GM18873 (cell line): ENCODE measurements at regions not wholly inside any gene's neighbourhood (a gene's known extent, or its start where the extent isn't known, plus 50 kb on each side); places are given as distances from the start of the nearest gene placed in this dataset.

Experiments used
- ATAC-seq: cut with Tn5 transposase; IDR thresholded peaks from one replicate; pipeline ENCODE4 v1.9.1; 2021; ENCODE audit warnings: mild to moderate bottlenecking, moderate library complexity, moderate number of reproducible peaks; ENCODE audit not compliant: unreplicated experiment, low FRiP score

DNA sequence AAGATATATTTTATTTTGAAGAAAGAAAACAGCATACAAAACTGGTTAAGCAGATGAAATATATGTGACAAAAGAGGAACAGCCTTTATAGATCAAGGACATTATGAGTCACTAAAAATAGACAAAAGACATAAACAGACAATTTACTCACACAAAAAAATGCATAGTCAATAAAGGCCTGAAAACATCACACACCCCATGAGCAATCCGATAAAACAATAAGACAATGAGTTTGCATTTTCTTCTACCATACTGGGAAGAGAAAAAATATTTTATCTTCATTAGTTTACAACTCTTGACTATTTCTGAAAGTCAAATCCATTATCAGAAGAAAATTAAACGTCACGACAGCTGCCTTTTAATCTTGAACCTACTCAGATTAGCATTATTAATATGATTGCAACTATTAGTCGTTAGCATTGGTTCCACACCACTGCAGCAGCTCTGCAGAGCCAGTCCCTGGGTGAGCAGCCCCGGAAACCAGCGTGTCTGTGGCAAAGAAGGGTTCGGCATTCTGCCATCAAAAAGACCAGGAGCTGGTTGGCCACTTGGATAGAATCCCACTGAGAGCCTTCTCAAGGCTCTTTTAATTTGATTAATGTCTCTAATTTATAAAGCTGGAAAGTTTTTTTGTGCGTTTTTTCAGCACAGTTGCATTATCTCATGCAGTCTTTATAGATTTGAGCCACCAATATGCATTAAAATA lies 305.4 kb upstream of the SHH start:
- ATAC-seq, result no peak

DNA sequence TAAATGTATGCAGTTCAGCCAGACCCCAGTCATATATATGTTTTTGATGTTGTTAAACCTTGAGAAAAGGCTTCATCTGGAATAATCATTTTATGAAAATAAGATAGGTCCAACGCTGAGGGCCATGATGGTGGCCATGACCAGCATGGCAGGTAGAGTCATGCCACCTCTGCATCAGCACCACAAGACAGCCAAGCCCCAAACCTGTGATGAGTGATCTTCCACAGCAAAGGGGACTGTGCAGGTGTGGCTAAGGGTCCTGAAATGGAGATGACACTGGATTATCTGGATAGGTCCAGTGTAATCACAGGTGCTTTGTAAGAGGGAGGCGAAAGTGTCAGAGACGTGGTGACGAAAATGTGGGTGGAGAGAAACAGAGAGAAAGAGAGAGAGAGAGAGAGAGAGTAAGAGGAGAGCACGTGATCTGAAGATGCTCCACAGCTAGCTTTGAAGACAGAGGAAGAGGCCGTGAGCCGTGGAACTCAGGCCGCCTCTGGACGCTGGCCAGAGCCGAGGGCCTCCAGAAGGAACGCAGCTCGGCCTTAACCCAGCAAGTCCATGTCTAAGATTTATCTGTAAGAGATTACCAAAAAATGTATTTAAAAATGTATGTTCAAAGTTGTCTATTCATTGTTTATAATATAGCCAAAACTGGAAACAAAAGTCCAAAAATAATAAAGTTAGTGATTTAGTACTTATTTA lies 304.4 kb upstream of the SHH start:
- no peak for ATAC-seq

DNA sequence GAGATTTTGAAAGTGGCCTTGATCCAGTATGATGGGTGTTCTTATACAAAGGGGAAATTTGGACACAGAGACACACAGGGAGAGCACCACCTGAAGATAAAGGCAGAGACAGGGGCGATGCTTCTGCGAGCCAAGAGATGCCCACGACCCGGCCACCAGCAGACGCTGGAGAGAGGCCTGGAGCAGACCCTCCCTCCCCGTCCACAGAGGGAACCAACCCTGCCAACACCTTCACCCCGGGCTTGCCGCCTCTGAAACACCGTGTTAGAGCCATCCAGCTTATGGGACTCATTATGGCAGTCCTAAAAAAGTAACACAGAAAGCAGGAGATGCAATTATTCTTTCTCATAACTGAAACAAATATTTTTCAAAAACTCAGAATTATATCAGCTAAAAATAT lies 303.3 kb upstream of the SHH start:
- ATAC-seq, result no peak

DNA sequence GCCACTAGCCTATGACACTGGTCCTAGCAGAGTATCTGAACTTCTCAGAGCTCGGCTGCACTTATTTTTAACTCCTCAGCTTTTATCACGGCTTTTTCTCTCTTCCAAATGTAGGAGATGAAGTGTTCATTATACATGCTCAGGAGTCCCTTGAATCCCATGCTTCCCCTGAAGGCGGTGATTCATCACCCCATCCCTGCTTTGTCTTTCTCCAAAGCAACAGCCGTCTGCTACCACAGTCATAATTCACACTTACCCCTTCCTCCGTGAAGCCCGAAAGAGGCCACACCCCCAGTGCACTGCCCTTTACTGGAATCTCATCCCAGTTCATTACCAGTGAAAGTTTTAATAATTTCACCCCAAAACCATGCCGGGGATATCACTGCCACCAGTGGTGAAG lies 301.5 kb upstream of the SHH start:
- ATAC-seq, result no peak

DNA sequence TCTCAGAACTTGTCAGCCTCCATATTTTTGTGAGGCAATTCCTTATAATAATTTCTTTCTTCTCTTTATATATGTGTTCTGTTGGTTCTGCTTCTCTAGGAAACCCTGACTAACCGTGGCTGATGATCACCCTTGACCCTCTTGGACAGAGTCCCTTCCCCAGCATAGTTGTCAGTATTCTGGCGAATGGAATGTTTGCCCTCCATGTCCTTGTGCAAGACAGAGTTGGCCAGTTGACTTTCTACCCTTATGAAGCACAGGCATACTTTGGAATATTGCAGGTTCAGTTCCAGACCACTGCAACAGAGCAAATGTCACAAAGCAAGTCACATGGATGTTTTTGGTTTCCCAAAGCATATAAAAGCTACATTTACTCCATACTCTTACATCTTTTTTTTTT lies 297.7 kb upstream of the SHH start:
- no peak for ATAC-seq

DNA sequence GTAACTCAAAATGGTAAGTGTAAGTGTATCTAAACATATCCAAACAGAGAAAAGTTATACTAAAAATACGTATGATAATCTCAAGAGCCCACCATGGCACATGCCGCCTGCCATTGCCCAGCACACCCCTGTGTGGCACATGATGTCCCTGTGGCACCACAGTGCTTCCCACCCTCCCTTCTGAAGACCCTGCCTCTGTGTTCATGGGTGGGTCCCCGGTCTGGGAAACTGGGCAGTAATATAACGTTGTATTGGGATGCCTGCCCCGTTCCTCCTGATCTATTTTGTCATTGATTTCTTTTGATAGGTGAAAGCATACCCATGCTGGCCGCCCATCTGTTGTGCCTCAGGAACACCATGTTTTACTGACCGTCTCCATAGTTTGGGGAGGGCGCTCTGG lies 296.8 kb upstream of the SHH start:
- no peak for ATAC-seq

DNA sequence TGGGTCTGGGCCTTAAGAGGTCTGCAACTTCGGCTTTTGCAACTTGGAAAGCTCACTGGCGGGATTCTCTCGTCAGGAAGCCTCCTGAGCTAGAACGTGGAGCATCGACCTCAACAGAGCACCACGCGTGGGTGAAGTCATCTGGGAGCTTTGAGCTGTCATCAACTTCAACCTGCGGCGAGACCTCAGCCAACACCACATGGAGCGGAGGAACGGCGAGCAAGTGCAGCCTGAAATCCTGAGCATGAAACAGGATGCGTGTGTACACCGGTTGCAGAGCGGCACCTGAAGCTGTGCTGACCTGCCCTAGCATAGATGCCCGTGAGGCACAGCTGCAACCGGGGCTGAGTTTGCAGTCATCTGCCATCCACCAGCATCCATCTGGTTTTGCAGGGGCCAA lies 295.7 kb upstream of the SHH start:
- ATAC-seq, result no peak

DNA sequence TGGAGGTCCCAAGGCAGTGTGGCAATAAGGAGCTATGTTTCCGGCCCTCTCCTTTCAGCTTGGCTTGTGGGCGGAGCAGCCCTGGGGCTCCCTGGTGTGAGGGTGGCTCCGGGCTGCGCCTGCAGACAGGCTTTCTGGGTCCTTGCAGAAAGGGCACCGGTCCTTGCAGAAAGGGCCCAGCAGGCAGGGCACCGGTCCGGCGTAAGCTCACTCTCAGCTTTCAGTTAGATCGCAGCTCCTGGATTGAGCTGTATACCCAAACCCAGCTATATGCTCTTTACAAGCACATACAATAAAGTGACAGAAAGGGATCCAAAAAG lies 293.8 kb upstream of the SHH start:
- ATAC-seq, result no peak

DNA sequence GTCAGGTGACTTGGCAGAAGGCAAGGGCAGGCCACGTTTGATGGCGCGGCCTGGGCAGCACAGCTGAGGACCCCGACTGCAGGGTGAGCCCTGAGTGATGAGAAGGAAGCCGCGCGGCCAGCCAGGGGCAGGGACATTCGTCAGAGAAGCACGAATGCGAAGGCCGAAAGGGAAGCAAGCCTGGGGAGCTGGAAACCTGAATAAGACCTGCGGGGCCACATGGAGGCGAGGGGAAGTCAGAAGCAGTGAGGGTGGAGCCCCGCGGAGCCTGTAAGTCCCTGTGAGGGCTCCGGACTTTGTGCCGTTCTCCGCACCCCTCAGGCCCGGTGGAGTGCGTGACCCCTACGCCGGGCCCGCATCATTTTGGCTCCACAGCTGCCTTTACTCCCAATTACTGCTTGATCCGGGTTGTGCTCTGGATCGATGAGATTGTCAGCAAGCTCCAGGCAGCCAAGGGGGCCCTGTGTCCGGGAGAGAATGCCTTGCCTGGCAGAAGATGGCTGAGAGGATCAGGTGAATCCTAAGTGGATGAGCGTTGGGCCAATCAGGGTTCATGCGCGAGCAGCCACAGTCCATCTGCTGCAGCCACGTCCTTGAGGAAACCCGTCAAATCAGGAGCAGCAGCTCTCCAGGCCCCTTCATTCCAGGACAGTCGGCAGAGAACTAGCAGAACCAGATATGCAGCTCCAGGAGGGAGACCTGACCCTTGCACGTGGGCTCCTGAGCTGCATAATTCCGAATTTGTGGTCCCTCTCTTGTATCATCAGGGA lies 293.3 kb upstream of the SHH start:
- ATAC-seq, result no peak

DNA sequence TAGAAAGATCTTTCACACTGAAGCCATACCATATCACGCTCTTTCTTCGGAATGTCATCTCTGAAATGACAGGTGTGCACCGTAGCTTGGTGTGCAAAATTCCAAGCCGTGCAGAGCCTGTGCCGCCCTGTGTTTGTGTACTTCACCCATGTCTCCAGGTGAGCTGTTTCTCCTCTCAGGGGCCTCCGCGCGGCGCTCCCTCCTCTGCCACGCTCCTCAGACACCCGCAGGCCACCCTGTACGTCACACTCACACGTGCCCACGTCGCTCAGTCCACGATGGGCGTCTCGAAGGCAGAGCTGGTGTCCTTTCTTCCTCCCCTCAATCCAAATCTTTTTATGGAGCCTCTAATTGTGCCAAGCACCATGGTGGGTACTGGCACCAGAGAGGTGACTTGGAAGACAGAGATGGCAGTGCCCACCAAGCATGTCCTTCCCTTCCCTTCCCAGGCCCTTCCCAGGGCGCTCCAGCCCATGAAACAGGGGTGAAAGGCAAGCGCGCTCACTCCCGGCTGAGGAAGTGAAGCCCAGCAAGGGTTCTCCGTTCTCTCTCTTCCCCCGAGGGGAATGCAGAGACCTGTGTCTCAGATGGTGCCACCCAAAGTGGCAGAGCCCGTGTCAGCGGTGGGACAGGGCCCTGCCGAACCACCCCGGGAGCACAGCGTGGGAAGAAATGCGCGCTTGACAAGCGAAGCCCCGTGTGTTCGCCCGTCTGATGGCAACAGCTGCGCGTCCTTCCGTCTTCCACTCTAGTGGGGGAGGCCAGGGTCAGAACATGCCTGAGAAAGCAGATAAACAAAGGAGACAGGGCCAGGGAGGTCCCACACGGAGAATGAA lies 292.5 kb upstream of the SHH start:
- no peak for ATAC-seq

DNA sequence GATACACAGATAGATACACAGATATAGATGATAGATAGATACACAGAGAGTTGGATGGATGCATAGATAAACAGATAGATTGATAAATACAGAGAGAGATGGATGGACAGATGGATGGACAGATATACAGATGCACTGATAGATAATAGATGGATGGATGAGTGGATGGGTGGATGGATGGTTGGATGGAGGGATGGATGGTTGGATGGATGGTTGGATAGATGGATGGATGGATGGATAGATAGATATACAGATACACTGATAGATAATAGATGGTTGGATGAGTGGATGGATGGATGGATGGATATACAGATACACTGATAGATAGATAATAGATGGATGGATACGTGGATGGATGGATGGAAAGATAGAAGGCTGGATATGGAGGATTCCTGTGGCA lies 290.0 kb upstream of the SHH start:
- no peak for ATAC-seq

DNA sequence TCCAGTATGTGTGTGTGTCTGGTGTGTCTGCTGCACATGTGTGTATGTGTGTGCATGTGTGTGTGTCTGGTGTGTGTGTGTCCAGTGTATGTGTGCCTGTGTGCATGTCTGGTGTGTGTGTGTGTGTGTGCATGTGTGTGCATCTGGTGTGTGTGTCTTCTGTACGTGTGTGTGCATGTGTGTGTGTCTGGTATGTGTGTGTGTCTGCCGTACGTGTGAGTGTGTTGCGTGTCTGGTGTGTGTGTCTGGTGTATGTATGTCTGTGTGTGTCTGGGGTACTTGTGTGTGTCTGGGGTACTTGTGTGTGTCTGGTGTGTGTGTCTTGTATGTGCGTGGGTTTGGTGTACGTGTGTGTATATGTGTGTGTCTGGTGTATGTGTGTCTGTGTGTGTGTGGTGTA lies 289.1 kb upstream of the SHH start:
- ATAC-seq, result no peak

DNA sequence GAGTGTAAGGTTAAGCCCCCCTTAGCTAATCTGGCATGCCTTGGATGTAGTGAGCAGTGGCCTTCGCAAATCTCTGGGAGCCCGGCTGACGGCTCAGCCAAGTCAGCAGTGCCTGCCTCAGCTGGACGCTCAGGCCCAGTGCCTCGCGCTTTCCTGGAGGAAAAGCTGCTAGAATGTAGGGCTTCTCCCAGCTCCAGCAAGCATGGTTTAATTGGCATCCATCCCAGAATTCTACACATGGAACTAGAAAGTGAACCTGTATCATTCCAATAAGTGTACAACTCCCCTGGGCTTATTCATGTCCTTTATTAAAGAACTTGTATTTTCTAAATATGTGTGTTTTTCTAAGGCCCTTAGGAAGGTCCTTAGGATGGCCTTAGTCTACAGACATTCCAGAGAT lies 287.8 kb upstream of the SHH start:
- no peak for ATAC-seq

DNA sequence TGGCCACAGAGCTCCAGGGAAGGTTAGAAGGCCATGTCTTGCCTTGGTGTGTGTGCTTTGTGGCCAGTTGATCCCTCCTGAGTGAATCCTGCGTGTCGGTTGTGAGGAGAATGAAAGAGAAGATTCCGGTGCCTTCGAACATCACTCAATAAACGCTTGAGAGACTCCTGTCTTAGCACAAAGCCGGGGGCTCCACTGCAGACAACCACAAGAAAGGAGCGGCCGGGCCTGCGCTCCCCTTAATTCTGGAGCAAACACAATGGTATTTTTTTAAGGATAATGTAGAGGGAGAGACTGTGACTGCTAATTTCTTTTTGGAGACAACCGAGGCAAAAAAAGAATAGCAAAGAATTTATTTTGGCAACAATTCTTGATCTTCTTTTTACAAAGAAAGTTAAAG lies 286.8 kb upstream of the SHH start:
- no peak for ATAC-seq

DNA sequence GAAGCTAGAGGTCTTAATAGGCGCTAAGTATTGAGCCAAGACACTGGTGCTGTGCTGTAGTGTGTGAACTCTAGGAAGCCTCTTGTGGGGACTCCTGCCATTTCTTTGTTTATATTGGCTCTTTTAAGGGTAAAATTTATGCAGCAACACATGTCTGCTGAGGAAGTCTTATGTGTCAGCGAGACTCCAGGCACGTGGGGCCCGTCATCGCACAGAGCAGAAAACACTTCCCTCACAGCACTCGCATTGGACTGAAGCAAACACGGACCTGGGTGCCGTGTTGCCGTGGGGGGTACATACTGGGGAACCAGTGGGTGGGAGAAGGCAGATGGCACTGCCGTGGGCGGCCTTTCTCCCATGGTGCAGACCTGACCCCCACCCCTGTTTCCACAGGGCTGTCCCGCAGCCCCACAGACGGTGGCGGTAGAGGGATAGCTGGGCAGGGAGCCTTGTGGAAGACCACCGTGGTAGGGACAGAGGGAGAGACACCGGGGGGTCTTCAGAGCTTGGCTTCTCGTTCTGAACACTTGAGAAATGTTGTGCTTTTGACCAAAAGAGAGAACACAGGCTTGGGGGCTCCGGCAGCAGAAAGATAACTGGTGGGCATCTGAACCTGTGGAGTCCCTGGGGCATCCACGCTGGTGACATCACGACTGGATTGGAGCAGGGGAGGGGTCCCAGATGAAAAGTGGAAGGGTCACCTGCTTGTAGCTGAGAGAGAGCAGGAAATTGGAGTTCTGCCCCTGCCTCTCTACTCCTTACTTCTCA lies 284.7 kb upstream of the SHH start:
- no peak for ATAC-seq

DNA sequence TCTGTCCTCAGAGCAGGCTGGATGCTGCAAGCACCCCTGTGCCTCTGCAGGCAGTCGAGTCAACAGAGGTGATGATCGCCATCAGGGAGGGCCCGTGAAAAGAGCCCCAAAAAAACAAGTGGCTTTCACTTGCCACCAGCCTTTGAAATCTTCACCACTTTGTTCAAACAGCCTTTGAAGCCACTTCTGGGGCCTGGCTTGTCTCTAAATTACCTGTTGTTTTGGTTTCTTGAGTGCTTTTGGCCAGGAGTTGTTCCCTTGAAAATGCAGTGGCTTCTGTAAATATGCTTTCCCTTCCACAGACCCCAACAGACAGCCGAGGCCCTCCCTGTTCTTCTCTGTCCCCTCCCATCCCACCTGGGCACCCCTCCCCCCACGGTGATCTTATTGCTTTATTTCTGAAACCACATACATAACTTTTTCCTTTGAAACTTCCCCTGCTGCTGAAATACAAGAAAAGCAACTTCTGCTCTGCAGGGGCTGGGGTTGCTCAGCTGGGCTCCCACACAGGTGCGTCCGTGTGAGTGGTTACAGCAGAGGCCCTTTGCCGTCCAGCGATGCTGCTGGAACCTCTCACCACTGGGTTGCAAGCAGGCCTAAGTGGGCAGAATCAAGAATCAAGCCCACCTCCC lies 283.8 kb upstream of the SHH start:
- ATAC-seq, result no peak

DNA sequence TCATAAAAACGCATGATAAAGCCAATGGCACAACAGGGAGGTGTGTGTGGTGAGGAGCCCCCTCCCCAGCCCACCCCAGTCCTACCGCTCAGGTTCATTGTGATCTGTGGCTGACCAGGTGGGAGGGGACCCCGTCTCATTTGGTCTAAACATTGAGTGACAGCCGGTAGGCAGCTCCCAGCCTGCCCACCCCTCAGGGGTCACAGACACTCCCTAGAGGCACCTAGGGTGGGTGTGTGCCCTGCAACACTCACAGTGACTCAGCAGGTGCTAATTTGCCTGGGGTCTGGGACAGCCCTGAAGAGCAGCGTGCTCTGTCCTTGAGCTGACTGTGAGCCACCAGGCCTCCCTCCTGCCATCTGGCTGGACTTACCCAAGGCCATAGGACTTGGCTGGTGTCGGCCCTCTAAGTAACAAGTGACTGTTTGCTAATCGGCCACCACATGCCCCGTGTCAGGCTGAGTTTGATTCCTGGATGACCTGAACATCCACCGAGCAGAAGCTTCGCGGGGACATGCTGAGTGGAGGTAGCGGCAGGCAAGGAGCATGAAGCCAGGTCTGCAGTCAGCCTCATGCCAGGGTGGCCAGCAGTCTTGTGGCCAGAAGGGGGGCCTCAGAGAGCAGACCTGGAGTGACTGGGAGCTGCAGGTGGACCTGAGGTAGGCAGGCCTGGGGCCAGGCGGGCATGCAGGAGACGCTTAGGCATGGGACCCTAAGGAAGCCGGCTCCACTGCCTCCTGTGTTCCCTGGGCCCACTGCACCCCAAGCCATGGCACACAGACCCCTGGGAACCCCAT lies 282.3 kb upstream of the SHH start:
- no peak for ATAC-seq

DNA sequence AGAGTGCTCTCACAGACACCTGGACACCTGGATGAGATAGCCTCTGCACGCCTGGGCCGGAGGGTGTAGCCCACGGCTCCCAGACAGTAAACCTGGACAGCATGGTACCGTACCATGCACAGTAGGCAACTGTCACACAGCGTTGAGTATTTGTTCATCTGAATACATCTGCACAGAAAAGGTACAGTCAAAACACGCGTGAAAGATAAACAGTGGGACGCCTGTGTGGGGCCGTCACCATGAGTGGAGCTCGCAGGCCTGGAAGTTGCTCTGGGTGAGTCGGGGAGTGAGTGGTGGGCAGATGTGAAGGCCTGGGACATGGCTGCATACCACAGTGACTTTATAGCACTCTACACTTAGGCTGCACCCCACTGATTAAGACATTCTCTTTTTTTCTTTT lies 280.0 kb upstream of the SHH start:
- ATAC-seq, result no peak

DNA sequence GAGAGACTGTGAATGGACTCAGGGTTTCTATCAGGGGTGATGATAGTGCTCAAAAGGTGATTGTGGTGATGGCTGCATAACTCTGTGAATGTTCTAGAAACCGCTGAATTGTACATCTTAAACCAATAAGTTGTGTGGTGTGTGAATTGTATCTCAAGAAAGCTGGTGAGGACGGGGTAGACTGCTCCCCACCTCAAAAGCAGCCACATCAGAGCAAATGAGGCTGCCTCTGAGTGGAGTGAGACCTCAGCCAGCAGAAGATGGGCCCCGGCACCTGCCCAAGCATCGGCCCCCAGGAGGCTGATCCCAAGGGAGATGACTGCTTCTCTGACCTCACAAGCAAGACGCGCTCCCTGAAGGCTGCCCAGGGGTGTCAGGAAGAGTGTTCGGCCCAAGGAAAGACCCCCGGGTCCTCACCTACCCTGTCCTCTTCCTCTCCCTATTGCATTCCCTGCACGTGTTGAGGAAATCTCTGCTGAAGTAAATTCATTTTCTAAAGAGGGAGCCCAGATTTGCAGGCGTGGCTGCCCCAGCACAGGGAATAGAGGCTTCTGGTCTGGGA lies 279.3 kb upstream of the SHH start:
- ATAC-seq, result no peak
